ENCODE measurements at regions not wholly inside any gene's neighbourhood (a gene's known extent, or its start where the extent isn't known, plus 50 kb on each side); places are given as distances from the start of the nearest gene placed in this dataset.

GRCh38 chr18:56038171-56039030 is 450.4 kb upstream of the TCF4 start:
- FAIRE-seq (no peak), DNase-seq (ENCODE audit: low read depth) (no peak)
- no peak for TF ChIP-seq CTCF (IDR thresholded peaks at IDR 0.05; ENCODE audit: insufficient read depth, low read length, severe bottlenecking)
- Histone ChIP-seq H3K4me3 (ENCODE audit: low read depth, low read length) (no peak overlapping the region), H3K36me3 (ENCODE audit: control insufficient read depth, insufficient read depth, low read length) (no peaks in the 10 kb centered on the region), H3K27me3 (ENCODE audit: control insufficient read depth, insufficient read depth, low read length) (no peaks in the 10 kb centered on the region)

DNA sequence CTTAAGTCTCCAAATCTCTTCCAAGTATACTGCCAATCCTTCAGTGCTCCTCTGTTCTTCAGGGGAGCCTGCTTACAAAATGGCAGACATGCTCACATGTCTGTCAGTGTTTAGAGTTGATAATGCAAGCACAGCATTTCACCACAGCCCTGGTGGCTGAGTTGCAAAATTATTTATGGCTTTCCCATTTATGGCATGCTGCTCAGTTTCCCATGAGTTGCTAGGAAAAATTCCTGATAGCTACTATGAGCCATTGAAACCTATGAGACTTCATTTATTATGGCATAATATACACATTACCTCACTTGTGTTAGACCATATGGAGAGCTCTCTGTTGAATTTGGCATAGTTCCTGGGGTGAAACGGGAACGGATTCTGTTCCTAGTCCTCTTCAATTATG is 448.7 kb upstream of the TCF4 start:
- H3K36me3 ChIP-seq (ENCODE audit: control insufficient read depth, insufficient read depth, low read length), result no peaks in the 10 kb centered on the region
- no peak for TF ChIP-seq CTCF (IDR thresholded peaks at IDR 0.05; ENCODE audit: insufficient read depth, low read length, severe bottlenecking)
- no peak overlapping the region for H3K4me3 ChIP-seq (ENCODE audit: low read depth, low read length)
- DNase-seq (ENCODE audit: low read depth) (no peak), FAIRE-seq (peak; percentile 83)
- H3K27me3 ChIP-seq (ENCODE audit: control insufficient read depth, insufficient read depth, low read length), result no peaks in the 10 kb centered on the region

GRCh38 chr18:56035546-56035945 is 447.6 kb upstream of the TCF4 start:
- no peaks in the 10 kb centered on the region for H3K36me3 ChIP-seq (ENCODE audit: control insufficient read depth, insufficient read depth, low read length)
- DNase-seq (ENCODE audit: low read depth) (no peak), FAIRE-seq (peak; percentile 52)
- no peak overlapping the region for H3K4me3 ChIP-seq (ENCODE audit: low read depth, low read length)
- no peaks in the 10 kb centered on the region for H3K27me3 ChIP-seq (ENCODE audit: control insufficient read depth, insufficient read depth, low read length)
- no peak for TF ChIP-seq CTCF (IDR thresholded peaks at IDR 0.05; ENCODE audit: insufficient read depth, low read length, severe bottlenecking)

- no peaks in the 10 kb centered on the region for H3K36me3 ChIP-seq (ENCODE audit: control insufficient read depth, insufficient read depth, low read length)
- FAIRE-seq, result no peak
- no peak for DNase-seq (ENCODE audit: low read depth)
- TF ChIP-seq CTCF (IDR thresholded peaks at IDR 0.05; ENCODE audit: insufficient read depth, low read length, severe bottlenecking), result no peak
- no peak overlapping the region for H3K4me3 ChIP-seq (ENCODE audit: low read depth, low read length)
- no peaks in the 10 kb centered on the region for H3K27me3 ChIP-seq (ENCODE audit: control insufficient read depth, insufficient read depth, low read length)
These were observed 447.0 kb upstream of the TCF4 start for GRCh38 chr18:56034949-56035348.

DNA sequence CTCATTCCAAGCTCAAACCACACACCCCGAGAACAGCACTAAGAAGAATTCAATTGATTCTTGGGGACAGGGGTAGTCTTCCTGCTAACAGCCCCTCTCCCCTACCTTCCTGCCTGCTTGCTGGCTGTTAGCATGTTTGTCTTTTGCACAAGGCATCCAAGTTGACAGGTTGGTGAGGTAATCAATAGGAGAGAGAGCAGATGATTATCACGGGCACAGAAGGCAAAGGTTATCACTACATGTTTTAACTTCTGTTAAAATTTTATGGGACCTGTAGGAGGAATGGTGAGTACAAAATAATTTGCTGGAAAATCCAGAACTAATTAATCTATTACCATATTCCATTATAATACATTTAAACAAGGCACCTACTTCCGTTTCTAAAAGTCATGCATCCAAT is 442.1 kb upstream of the TCF4 start:
- no peak for FAIRE-seq
- TF ChIP-seq CTCF (IDR thresholded peaks at IDR 0.05; ENCODE audit: insufficient read depth, low read length, severe bottlenecking), result no peak
- Histone ChIP-seq H3K27me3 (ENCODE audit: control insufficient read depth, insufficient read depth, low read length) (no peaks in the 10 kb centered on the region), H3K36me3 (ENCODE audit: control insufficient read depth, insufficient read depth, low read length) (no peaks in the 10 kb centered on the region), H3K4me3 (ENCODE audit: low read depth, low read length) (no peak overlapping the region)
- no peak for DNase-seq (ENCODE audit: low read depth)

DNA sequence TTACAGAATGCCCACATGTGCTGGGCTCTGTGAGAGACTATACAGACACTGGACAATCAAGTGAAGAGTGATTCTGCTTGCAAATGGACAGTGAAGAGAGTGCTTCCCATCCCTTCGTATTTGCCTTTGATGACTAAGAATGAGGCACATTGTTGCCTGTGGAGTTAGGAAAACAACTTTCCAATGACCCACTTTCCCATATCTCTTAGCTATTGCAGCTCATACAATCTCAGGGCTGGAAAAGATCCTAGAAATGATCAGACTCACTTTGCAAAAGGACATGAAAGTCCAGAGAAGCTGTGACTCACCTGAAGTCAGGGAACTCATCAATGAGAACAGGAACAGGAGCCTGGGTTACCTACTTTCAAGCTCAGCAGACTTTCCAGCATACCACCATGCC is 440.5 kb upstream of the TCF4 start:
- peak; percentile 75 for DNase-seq (ENCODE audit: low read depth)

More for the DNA sequence above, 440.5 kb upstream of the TCF4 start:
- Histone ChIP-seq H3K36me3 (ENCODE audit: control insufficient read depth, insufficient read depth, low read length) (no peaks in the 10 kb centered on the region), H3K4me3 (ENCODE audit: low read depth, low read length) (no peak overlapping the region), H3K27me3 (ENCODE audit: control insufficient read depth, insufficient read depth, low read length) (no peaks in the 10 kb centered on the region)
- peak; percentile 50 for FAIRE-seq
- no peak for TF ChIP-seq CTCF (IDR thresholded peaks at IDR 0.05; ENCODE audit: insufficient read depth, low read length, severe bottlenecking)

Data from bronchial epithelial cell (primary cell).